Iris pigment epithelial cell (primary cell): ENCODE measurements at regions not wholly inside any gene's neighbourhood (a gene's known extent, or its start where the extent isn't known, plus 50 kb on each side); places are given as distances from the start of the nearest gene placed in this dataset.

Experiments used
- DNase-seq: peaks from one replicate; pipeline ENCODE4 v3.0.0-alpha.2; 2011; ENCODE audit warnings: low read depth

- no peak for DNase-seq
These were observed 237.2 kb downstream of the SPATA18 start for GRCh38 chr4:52288212-52288855.

DNA sequence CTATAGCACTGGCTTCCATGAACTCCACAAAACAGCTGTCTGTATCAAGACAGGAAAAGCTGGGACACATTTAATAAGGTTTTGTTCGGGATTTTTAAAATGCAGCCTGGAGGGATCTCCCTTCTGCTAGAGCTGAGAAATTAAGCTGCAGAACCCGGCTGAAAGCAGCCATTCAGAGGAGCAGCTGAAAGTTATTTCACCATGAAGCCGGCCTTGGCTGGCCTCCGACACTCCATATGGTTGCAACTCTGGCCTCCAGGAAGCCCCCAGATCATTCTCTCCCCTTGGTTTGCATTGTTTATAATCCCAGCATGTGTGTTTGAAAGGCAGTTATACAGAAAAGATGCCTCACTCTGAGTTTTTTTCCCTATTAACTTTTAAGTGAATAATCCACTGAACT is 239.4 kb downstream of the SPATA18 start:
- DNase-seq, result no peak

DNA sequence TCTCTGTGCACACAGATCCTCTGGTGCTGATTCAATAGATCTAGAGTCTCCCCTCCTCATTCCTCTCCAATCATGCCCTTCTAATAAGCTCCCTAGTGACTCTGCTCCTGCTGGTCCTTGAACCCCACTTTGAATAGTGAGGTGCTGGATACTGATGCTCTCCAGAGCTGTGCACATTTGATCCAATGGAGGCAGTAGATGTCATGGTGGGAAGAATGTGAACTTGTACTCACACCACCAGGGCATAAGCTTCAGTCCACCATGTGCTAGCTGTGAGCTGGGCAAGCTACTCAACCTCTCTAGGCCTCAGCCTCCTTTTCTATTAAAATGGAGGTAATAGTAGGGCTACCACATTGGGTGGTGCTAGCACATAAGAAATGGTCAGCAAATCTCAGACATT is 241.1 kb downstream of the SPATA18 start:
- no peak for DNase-seq

GRCh38 chr4:52296341-52296740 is 245.2 kb downstream of the SPATA18 start:
- no peak for DNase-seq

GRCh38 chr4:52298444-52298843 is 247.3 kb downstream of the SPATA18 start:
- DNase-seq, result no peak

- no peak for DNase-seq
These were observed 248.0 kb downstream of the SPATA18 start for GRCh38 chr4:52299120-52299519.

- no peak for DNase-seq
These were observed 260.5 kb downstream of the SPATA18 start for GRCh38 chr4:52311464-52312125.

- no peak for DNase-seq
These were observed 261.6 kb downstream of the SPATA18 start for GRCh38 chr4:52312722-52313121.

DNA sequence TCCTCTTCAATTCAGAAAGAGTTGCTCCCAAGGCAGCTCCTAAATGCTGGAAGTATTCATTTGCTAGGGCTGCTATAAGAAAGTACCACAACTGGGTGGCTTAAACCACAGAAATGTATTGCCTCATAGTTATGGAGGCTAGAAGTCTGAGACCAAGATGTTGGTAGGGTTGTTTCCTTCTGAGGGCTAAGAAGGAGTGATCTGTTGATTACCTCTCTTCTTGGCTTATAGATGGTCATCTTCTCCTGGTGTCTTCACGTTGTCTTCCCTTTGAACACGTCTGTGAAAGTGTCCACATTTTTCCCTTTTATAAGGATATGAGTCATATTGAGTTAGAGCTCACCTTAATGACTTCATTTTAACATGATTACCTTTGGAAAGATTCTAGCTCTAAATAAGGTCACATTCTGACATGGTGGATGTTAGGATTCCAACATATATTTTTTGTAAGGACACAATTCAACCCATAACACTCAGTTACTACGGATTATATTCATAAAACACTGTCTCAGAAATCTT is 266.3 kb downstream of the SPATA18 start:
- no peak for DNase-seq

GRCh38 chr4:52317981-52318380 is 266.9 kb downstream of the SPATA18 start:
- no peak for DNase-seq

GRCh38 chr4:52329894-52330293 is 278.8 kb downstream of the SPATA18 start:
- no peak for DNase-seq

DNA sequence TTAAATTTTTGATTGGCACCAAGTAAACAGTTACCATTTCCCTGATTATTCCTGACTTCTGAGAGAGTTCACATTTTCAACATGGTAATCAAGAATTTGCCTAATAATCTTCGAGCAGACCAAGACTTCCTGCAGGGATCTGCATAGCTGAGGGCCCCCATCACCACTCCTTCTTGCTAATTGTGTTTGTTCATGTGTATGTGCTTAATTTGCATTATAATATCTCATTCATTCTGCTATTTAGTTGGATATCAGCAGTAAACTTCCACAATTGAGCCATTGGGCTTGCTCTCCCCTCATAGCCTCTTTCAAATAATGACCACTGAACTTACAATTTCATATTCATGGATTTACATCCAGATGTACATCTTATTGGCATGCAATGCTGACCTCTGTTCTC is 292.5 kb downstream of the SPATA18 start:
- no peak for DNase-seq

- DNase-seq, result no peak
These were observed 299.8 kb downstream of the SPATA18 start for GRCh38 chr4:52350926-52351325.

- no peak for DNase-seq
These were observed 300.7 kb downstream of the USP46 start for GRCh38 chr4:52358366-52358765.

- no peak for DNase-seq
These were observed 300.2 kb downstream of the USP46 start for GRCh38 chr4:52358883-52359321.

- no peak for DNase-seq
These were observed 292.9 kb downstream of the USP46 start for GRCh38 chr4:52366191-52366590.

GRCh38 chr4:52366621-52367020 is 292.5 kb downstream of the USP46 start:
- no peak for DNase-seq

- no peak for DNase-seq
These were observed 291.7 kb downstream of the USP46 start for GRCh38 chr4:52367282-52367830.

- no peak for DNase-seq
These were observed 290.2 kb downstream of the USP46 start for GRCh38 chr4:52368895-52369294.

DNA sequence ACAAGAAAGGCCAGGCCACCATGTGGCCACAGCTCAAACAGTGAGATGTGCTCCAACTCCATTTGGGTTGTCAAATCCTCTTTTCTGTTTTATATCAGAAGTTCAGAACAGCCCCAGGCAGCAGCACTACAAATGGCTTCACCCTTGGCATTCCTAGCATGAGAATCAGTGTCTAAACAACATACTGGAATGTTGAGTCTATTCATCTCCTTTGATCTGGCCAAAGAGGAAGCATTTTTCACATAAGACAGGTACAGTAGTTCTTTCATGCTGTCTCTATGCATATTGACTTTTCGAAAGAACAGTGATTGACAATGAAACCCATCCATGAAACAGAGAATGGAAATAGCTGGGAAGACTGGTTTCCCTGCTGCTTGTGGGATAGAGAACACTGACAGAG is 289.5 kb downstream of the USP46 start:
- no peak for DNase-seq

GRCh38 chr4:52370576-52370975 is 288.5 kb downstream of the USP46 start:
- DNase-seq, result no peak

GRCh38 chr4:52371841-52372240 is 287.3 kb downstream of the USP46 start:
- no peak for DNase-seq

GRCh38 chr4:52372269-52372668 is 286.8 kb downstream of the USP46 start:
- DNase-seq, result no peak
